ENCODE measurements at regions not wholly inside any gene's neighbourhood (a gene's known extent, or its start where the extent isn't known, plus 50 kb on each side); places are given as distances from the start of the nearest gene placed in this dataset.

GRCh38 chr10:131770946-131771633, 129.7 kb upstream of the PPP2R2D start:
- intact Hi-C loops (cut with micrococcal nuclease): no loop called here
- DNase-seq (no peak), ATAC-seq (no peak)
- Histone ChIP-seq H3K4me3 (ENCODE audit: low read length) (no peak overlapping the region), H3K27ac (ENCODE audit: low read length) (no peak overlapping the region), H3K27me3 (ENCODE audit: control insufficient read depth, insufficient read depth, low read length) (no peaks in the 10 kb centered on the region), H3K9me3 (ENCODE audit: control insufficient read depth, insufficient read depth, low read length) (peaks cover 3% of the 10 kb centered on the region), H3K4me1 (ENCODE audit: control insufficient read depth, insufficient read depth, low read length) (peaks cover 6% of the 10 kb centered on the region), H3K36me3 (ENCODE audit: control insufficient read depth, insufficient read depth, low read length) (no peaks in the 10 kb centered on the region)
- no peaks in the 10 kb centered on the region for H3K4me1 Mint-ChIP-seq
- TF ChIP-seq CTCF (IDR thresholded peaks at IDR 0.05): no peak
- no peak overlapping the region for H3K4me3 Mint-ChIP-seq
- no peaks in the 10 kb centered on the region for H3K9me3 Mint-ChIP-seq
- 82% methylated on average over 21 of the region's 21 CpGs for WGBS (ENCODE audit: insufficient coverage)
- no peaks in the 10 kb centered on the region for H3K36me3 Mint-ChIP-seq
- H3K27ac Mint-ChIP-seq: no peak overlapping the region
- peaks cover 0 to 9% of the 10 kb centered on the region in 2 donors for H3K27me3 Mint-ChIP-seq (ENCODE audit: low read depth in 2 of 2)

DNA sequence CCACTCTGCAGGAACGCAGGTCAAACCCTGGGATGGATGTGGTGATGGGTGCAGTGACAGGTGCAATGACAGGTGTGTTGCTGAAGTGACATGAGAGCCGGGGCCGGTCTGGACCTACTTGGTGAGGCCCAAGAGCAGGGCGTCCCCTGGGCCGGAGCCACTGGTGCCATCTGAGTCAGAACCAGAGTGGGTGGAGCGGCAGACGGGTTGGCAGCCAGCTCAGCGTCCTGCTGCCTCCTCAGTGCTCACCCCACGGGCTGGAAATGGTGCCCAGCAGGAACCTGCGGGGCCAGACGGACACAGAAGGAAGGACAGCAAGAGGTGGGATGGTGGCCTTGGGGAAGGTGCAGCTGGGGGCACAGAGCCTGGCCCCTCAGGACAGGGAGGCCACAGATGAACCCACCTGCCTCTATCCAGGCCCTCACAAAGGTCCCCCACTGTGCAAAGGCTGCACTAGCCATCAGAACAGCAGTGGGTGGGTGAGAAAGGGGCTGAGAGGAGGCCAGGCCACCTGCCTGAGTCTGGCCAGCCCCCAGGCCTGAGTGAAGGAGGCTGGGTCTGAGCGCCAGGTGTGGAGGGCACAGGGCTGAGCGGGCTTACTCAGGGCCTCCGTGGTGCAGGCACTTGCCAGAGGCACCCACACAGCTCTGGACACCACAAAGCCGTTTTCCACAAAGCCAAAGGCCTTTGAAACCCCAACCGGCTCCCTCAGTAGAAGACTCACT, 129.0 kb upstream of the PPP2R2D start:
- peaks cover 11% of the 10 kb centered on the region for H3K9me3 ChIP-seq (ENCODE audit: control insufficient read depth, insufficient read depth, low read length)
- no peaks in the 10 kb centered on the region for H3K36me3 ChIP-seq (ENCODE audit: control insufficient read depth, insufficient read depth, low read length)
- no peaks in the 10 kb centered on the region for H3K27me3 ChIP-seq (ENCODE audit: control insufficient read depth, insufficient read depth, low read length)
- H3K4me1 ChIP-seq (ENCODE audit: control insufficient read depth, insufficient read depth, low read length): peaks cover 6% of the 10 kb centered on the region
- ATAC-seq (no peak), DNase-seq (no peak)
- Mint-ChIP-seq H3K4me3 (no peak overlapping the region), H3K36me3 (no peaks in the 10 kb centered on the region), H3K9me3 (peaks cover 2 to 3% of the 10 kb centered on the region in 2 donors), H3K27ac (no peak overlapping the region), H3K27me3 (ENCODE audit: low read depth in 2 of 2) (peaks cover 0 to 9% of the 10 kb centered on the region in 2 donors), H3K4me1 (no peaks in the 10 kb centered on the region)
- no peak overlapping the region for H3K4me3 ChIP-seq (ENCODE audit: low read length)
- intact Hi-C loops (cut with micrococcal nuclease): no loop called here
- H3K27ac ChIP-seq (ENCODE audit: low read length): no peak overlapping the region
- 77% methylated on average over 16 of the region's 16 CpGs for WGBS (ENCODE audit: insufficient coverage)
- TF ChIP-seq CTCF (IDR thresholded peaks at IDR 0.05): no peak

GRCh38 chr10:131772441-131772840, 128.4 kb upstream of the PPP2R2D start:
- intact Hi-C loops (cut with micrococcal nuclease): no loop called here
- Mint-ChIP-seq H3K27ac (no peak overlapping the region), H3K4me1 (no peaks in the 10 kb centered on the region)

More at GRCh38 chr10:131772441-131772840, 128.4 kb upstream of the PPP2R2D start:
- 68% methylated on average over 8 of the region's 9 CpGs for WGBS (ENCODE audit: insufficient coverage)
- Mint-ChIP-seq H3K36me3 (peaks cover 3% of the 10 kb centered on the region), H3K9me3 (peaks cover 4 to 5% of the 10 kb centered on the region in 2 donors), H3K27me3 (ENCODE audit: low read depth in 2 of 2) (peaks cover 0 to 9% of the 10 kb centered on the region in 2 donors), H3K4me3 (no peak overlapping the region)
- H3K4me1 ChIP-seq (ENCODE audit: control insufficient read depth, insufficient read depth, low read length): peaks cover 6% of the 10 kb centered on the region
- peaks cover 17% of the 10 kb centered on the region for H3K9me3 ChIP-seq (ENCODE audit: control insufficient read depth, insufficient read depth, low read length)
- H3K27ac ChIP-seq (ENCODE audit: low read length): no peak overlapping the region
- H3K36me3 ChIP-seq (ENCODE audit: control insufficient read depth, insufficient read depth, low read length): no peaks in the 10 kb centered on the region
- no peak for DNase-seq
- H3K4me3 ChIP-seq (ENCODE audit: low read length): no peak overlapping the region
- H3K27me3 ChIP-seq (ENCODE audit: control insufficient read depth, insufficient read depth, low read length): no peaks in the 10 kb centered on the region
- TF ChIP-seq CTCF (IDR thresholded peaks at IDR 0.05): no peak
- no peak for ATAC-seq

Measured in natural killer cell (primary cell).